Ectodermal cell (in vitro differentiated cells): ENCODE measurements at regions not wholly inside any gene's neighbourhood (a gene's known extent, or its start where the extent isn't known, plus 50 kb on each side); places are given as distances from the start of the nearest gene placed in this dataset.

Experiments used
- H3K27ac ChIP-seq: 2 replicates; pipeline ENCODE4 v1.7.0; 2013; ENCODE audit warnings: mild to moderate bottlenecking, low read depth, low read length; ENCODE audit not compliant: insufficient read depth, poor library complexity, severe bottlenecking
- H3K27me3 ChIP-seq: 2 replicates; pipeline ENCODE4 v1.7.0; 2013; ENCODE audit warnings: mild to moderate bottlenecking, low read length; ENCODE audit not compliant: insufficient read depth, control insufficient read depth, poor library complexity, severe bottlenecking
- H3K36me3 ChIP-seq: one replicate; pipeline ENCODE4 v1.7.0; 2013; ENCODE audit warnings: low read length; ENCODE audit not compliant: control insufficient read depth, insufficient read depth
- H3K4me1 ChIP-seq: one replicate; pipeline ENCODE4 v1.7.0; 2013; ENCODE audit warnings: low read length; ENCODE audit not compliant: control insufficient read depth, insufficient read depth
- H3K4me3 ChIP-seq: 2 replicates; pipeline ENCODE4 v1.7.0; 2013; ENCODE audit warnings: low read depth, low read length, control low read depth; ENCODE audit not compliant: insufficient read depth
- H3K9me3 ChIP-seq: 2 replicates; pipeline ENCODE4 v1.7.0; 2013; ENCODE audit warnings: mild to moderate bottlenecking, low read length, moderate library complexity; ENCODE audit not compliant: control insufficient read depth
- WGBS, 2 experiments: methylation state at CpG; one replicate each; pipeline ENCODE4 v1.1.7; 2013; ENCODE audit warnings: missing lambda C conversion rate in 2 of 2; 5-methylcytosine and 5-hydroxymethylcytosine counted together

- no peak overlapping the region for H3K27ac ChIP-seq
- H3K4me1 ChIP-seq, result no peaks in the 10 kb centered on the region
- H3K27me3 ChIP-seq, result no peaks in the 10 kb centered on the region
- no peak overlapping the region for H3K4me3 ChIP-seq
- no peaks in the 10 kb centered on the region for H3K9me3 ChIP-seq
- WGBS, 2 experiments, result 94% methylated on average over 12 of the region's 12 CpGs
- H3K36me3 ChIP-seq, result no peaks in the 10 kb centered on the region
Measured at GRCh38 chr10:4186849-4187540, 402.0 kb upstream of the KLF6 start.

DNA sequence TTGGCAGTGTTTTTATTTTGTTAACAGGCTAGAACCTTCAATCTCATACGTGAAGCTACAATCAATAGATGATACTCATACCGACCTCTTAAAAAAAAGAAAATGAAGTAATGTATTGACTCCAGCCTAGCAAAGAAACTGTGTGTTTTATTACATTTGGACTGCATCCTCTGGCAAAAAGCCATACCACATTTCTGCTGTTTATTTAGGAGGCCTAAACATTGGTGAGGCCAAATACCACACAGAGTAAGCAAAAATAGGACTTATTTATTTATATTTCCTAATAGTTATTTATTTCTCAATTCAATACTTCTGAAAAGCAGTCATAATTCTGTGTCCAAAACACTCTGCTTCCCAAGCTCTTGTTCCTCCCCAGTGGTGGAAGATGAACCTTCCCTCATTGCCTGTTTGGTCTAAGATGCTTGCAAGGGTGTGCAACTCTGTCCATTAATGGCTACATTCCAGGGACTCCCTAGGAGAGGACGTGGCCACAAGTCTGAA, 398.8 kb upstream of the KLF6 start:
- H3K36me3 ChIP-seq, result no peaks in the 10 kb centered on the region
- H3K4me3 ChIP-seq, result no peak overlapping the region
- no peak overlapping the region for H3K27ac ChIP-seq
- H3K27me3 ChIP-seq, result no peaks in the 10 kb centered on the region
- H3K4me1 ChIP-seq, result no peaks in the 10 kb centered on the region
- WGBS, 2 experiments, result 91 to 93% methylated on average over 2 to 3 of the region's 3 CpGs
- no peaks in the 10 kb centered on the region for H3K9me3 ChIP-seq

DNA sequence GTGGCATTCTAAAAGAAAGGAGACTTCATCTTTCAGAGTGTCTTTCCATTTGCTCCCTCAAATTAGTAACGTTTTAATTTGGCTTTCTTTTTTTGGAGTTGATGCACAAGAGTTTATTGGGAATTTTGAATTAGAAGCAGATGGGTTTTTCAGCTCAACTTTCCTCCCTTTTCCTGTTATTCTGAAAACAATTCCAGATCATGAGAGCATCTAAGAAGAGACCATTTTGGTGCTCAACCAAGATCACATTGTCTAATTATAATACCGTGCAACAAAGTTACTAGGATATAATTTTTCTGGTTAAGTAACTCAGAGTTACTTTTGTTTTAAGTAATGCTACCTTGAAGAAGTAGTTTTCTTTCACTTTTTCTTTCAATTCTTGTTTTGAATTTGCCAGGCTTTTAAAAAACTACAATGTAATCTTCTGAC, 396.6 kb upstream of the KLF6 start:
- no peak overlapping the region for H3K4me3 ChIP-seq
- WGBS, 2 experiments, result 84% methylated on average over 2 of the region's 2 CpGs; no CpG with 5 or more reads in 1 of the 2 experiments

GRCh38 chr10:4181081-4181480, 396.1 kb upstream of the KLF6 start:
- Histone ChIP-seq H3K4me1 (no peaks in the 10 kb centered on the region), H3K9me3 (no peaks in the 10 kb centered on the region), H3K27me3 (no peaks in the 10 kb centered on the region), H3K27ac (no peak overlapping the region), H3K4me3 (no peak overlapping the region), H3K36me3 (no peaks in the 10 kb centered on the region)
- WGBS, 2 experiments, result 91 to 92% methylated on average over 9 of the region's 9 CpGs

More for the DNA sequence above, 396.6 kb upstream of the KLF6 start:
- Histone ChIP-seq H3K4me1 (no peaks in the 10 kb centered on the region), H3K27ac (no peak overlapping the region), H3K9me3 (no peaks in the 10 kb centered on the region), H3K36me3 (no peaks in the 10 kb centered on the region), H3K27me3 (no peaks in the 10 kb centered on the region)

- Histone ChIP-seq H3K27ac (no peak overlapping the region), H3K9me3 (no peaks in the 10 kb centered on the region), H3K4me3 (no peak overlapping the region), H3K4me1 (no peaks in the 10 kb centered on the region), H3K27me3 (no peaks in the 10 kb centered on the region), H3K36me3 (no peaks in the 10 kb centered on the region)
- WGBS, 2 experiments, result 94 to 97% methylated on average over 2 of the region's 3 CpGs
Measured at GRCh38 chr10:4177791-4178190, 392.8 kb upstream of the KLF6 start.

DNA sequence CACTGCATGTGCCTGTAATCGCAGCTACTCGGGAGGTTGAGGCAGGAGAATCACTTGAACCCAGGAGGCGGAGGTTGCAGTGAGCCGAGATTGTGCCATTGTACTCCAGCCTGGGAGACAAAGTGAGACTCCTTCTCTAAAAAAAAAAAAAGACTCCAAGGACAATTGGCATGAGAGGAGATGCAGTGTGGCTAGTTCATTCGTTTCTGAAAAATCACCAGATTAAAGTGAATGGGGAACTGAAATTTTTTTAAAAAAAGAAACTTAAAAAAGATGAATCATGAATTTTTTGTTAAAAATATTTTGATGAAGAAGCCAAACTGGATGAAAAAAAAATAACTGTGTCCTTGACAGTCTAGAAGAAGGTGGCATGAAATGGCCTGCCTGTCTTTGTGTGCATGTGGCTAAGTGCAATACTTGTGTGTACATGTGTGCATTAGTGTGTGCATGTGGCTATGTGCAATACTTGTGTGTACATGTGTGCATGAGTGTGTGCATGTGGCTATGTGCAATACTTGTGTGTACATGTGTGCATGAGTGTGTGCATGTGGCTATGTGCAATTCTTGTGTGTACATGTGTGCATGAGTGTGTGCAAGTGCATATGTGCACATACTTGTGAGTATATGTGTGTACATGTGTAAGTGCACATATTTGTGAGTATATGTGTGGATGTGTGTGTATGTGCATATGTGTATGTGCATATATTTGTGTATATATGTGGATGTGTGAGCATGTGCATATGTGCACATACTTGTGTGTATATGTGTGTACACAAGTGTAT, 391.7 kb upstream of the KLF6 start:
- Histone ChIP-seq H3K4me3 (no peak overlapping the region), H3K36me3 (no peaks in the 10 kb centered on the region), H3K9me3 (no peaks in the 10 kb centered on the region), H3K27me3 (no peaks in the 10 kb centered on the region), H3K27ac (no peak overlapping the region), H3K4me1 (no peaks in the 10 kb centered on the region)
- WGBS, 2 experiments, result 94 to 95% methylated on average over 5 of the region's 5 CpGs

DNA sequence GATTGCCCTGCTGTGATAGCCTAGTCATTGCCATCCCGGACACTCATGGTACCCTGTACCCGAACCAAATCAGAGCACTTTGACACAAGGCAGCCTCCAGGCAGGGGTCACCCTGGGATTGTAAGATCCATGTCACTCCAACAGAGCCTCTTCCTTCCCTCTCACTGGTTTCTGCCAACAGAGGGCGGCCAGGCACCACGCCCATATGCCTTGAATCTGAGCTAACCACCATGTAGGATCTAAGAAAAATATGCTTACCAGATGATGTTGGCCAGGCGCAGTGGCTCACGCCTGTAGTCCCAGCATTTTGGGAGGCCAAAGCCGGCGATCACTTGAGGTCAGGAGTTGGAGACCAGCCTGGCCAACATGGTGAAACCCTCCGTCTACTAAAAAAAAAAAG, 389.2 kb upstream of the KLF6 start:
- Histone ChIP-seq H3K36me3 (no peaks in the 10 kb centered on the region), H3K27me3 (no peaks in the 10 kb centered on the region), H3K4me1 (no peaks in the 10 kb centered on the region), H3K4me3 (no peak overlapping the region), H3K9me3 (no peaks in the 10 kb centered on the region), H3K27ac (no peak overlapping the region)
- 84 to 88% methylated on average over 9 of the region's 9 CpGs for WGBS, 2 experiments

DNA sequence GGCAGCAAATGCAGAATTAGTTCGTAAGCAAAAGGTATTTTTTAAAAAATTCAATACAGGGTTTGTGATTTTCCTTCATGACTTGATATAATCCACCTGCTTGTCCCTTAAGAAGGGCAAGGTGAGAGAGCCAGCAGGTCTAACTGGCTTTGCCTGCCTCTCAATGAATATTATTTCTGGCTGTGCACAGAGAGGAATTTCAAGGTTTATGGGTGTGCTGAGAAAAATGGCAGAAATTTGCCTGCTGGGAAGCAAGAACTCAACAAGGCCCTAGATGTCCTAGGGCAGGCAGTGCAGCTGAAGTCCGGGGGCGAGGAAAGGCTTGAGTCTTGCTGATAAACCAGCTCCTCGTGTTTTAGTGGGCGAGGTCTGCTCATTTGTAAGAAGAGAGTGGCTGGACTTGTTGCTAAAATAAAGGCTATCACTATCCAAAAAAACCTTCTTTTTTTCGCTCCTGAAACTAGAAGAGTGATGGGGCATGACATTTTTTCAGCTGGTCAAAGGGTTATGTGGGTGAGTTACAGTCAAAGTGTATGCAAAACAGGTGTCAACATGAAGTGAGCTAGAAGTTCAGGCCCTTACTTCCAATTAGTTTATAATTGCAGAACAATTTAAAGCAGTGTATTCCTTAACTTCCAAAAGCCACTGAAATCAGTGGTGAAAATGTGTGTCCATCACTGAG, 385.8 kb upstream of the KLF6 start:
- 86 to 97% methylated on average over 6 of the region's 6 CpGs for WGBS, 2 experiments
- Histone ChIP-seq H3K36me3 (no peaks in the 10 kb centered on the region), H3K9me3 (no peaks in the 10 kb centered on the region), H3K27me3 (no peaks in the 10 kb centered on the region), H3K4me1 (no peaks in the 10 kb centered on the region), H3K27ac (no peak overlapping the region), H3K4me3 (no peak overlapping the region)

DNA sequence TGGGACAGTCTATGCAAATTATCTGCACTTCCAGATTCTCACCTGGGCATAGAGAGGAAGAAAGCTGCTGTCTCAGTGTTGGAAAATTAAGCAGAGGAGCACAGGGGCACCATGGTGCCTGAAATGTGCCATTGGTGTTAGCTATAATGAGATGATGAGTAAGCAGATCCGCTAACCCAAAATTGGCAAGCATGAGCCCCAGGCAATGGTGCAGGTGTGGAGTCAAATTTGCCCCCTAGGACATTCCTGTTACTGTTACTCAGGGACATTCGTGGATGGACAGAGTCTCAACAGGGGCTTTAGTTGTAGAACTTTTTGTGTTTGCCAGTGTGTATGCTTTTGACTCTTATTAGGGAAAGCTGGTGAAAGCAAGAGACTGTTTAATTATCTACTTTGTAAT, 385.2 kb upstream of the KLF6 start:
- no peak overlapping the region for H3K4me3 ChIP-seq
- no peaks in the 10 kb centered on the region for H3K9me3 ChIP-seq
- no peaks in the 10 kb centered on the region for H3K36me3 ChIP-seq
- no peaks in the 10 kb centered on the region for H3K27me3 ChIP-seq
- H3K27ac ChIP-seq, result no peak overlapping the region
- 92 to 95% methylated on average over 2 of the region's 2 CpGs for WGBS, 2 experiments
- no peaks in the 10 kb centered on the region for H3K4me1 ChIP-seq

DNA sequence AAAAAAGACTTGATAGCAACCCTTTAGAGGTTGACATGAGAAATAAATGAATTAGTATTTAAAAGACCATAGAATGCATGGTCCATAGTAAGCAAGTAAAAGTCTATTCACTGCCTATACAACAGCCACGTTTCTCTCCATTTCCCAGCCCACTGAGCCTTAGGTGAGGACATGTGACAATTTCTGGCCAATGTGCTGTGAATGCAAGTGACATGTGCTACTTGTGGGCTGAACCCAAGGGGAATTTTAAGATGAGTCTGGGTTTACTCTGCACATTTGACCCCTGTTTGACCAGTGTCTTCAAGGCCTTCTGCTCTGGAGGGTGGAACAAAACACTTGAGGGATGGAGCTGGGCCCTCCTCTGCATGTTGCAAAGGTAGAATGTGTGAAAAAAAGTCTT, 384.4 kb upstream of the KLF6 start:
- Histone ChIP-seq H3K4me3 (no peak overlapping the region), H3K4me1 (no peaks in the 10 kb centered on the region), H3K9me3 (no peaks in the 10 kb centered on the region), H3K27me3 (no peaks in the 10 kb centered on the region), H3K36me3 (no peaks in the 10 kb centered on the region), H3K27ac (no peak overlapping the region)
- WGBS, 2 experiments, result 93 to 100% methylated on average over 1 of the region's 1 CpG
